ENCODE measurements at regions not wholly inside any gene's neighbourhood (a gene's known extent, or its start where the extent isn't known, plus 50 kb on each side); places are given as distances from the start of the nearest gene placed in this dataset. TPM values are rescaled to one million over a fixed set of nuclear protein-coding genes. Genes with fewer than 3 reads are reported as not detected.

Small RNAs in the stretch of these regions (microRNA-seq; reads per million reads assigned to microRNA genes)
- gene AL662814.1 (ENCODE audit: insufficient read depth, insufficient read length): not detected

Small RNAs in the stretch of these regions (small RNA-seq; reads per million reads assigned to genes)
- gene AL662814.1: 0 reads per million in 5 experiments

Data from IMR-90 (cell line).